ENCODE measurements at regions not wholly inside any gene's neighbourhood (a gene's known extent, or its start where the extent isn't known, plus 50 kb on each side); places are given as distances from the start of the nearest gene placed in this dataset.

GRCh38 chr13:62920159-62920558 lies 1504.5 kb upstream of the PCDH20 start:
- TF ChIP-seq CTCF (IDR thresholded peaks at IDR 0.05; ENCODE audit: poor library complexity) (no peak), EZH2 (IDR thresholded peaks at IDR 0.05; ENCODE audit: borderline replicate concordance) (no peak)

All from hepatocyte (in vitro differentiated cells).